Vagina (tissue), 2 donors: ENCODE measurements at regions not wholly inside any gene's neighbourhood (a gene's known extent, or its start where the extent isn't known, plus 50 kb on each side); places are given as distances from the start of the nearest gene placed in this dataset.

Experiments used
- CTCF ChIP-seq, 3 experiments: fragments of 450-650 bp in 2 of 3; fragments of 200-600 bp in 1 of 3; sonication (generic) in 1 of 3; IDR thresholded peaks; one replicate each; pipeline ENCODE4 v1.5.1; 2017 to 2019; ENCODE audit warnings: antibody characterized with exemption in 3 of 3, mild to moderate bottlenecking in 2 of 3, moderate library complexity in 2 of 3
- POLR2A ChIP-seq, 2 donors: fragments of 450-650 bp; IDR thresholded peaks; one replicate each; pipeline ENCODE4 v1.6.1; 2017; ENCODE audit warnings: antibody characterized with exemption in 2 of 2, mild to moderate bottlenecking in 2 of 2, moderate library complexity in 2 of 2
- POLR2AphosphoS5 ChIP-seq, 2 donors: sonication (generic); formaldehyde crosslinking; IDR thresholded peaks; one replicate each; pipeline ENCODE4 v1.9.0; 2017; ENCODE audit warnings: antibody characterized with exemption in 2 of 2, mild to moderate bottlenecking in 2 of 2, low read depth in 1 of 2; ENCODE audit not compliant: insufficient read depth in 1 of 2

GRCh38 chr1:90277270-90277669, 282.4 kb downstream of the ZNF326 start:
- TF ChIP-seq CTCF (IDR thresholded peaks at IDR 0.05) (no peak), POLR2A (IDR thresholded peaks at IDR 0.05) (no peak), POLR2AphosphoS5 (IDR thresholded peaks at IDR 0.05; ENCODE audit: insufficient read depth in 1 of 2, low read depth in 1 of 2) (no peak)
